HepG2 (cell line): ENCODE measurements at regions not wholly inside any gene's neighbourhood (a gene's known extent, or its start where the extent isn't known, plus 50 kb on each side); places are given as distances from the start of the nearest gene placed in this dataset.

Experiments used
- HNRNPK ChIP-seq: fragments of 200-400 bp; formaldehyde crosslinking; IDR thresholded peaks from 2 replicates; pipeline ENCODE4 v1.6.1; 2018; ENCODE audit warnings: low read length, low read depth, moderate library complexity, mild to moderate bottlenecking; ENCODE audit not compliant: poor library complexity, severe bottlenecking
- RBFOX2 ChIP-seq: fragments of 200-400 bp; formaldehyde crosslinking; IDR thresholded peaks from 2 replicates; pipeline ENCODE4 v1.6.1; 2017; ENCODE audit warnings: low read depth, mild to moderate bottlenecking, low read length
- SMAD1 ChIP-seq: sonication (generic); formaldehyde crosslinking; IDR thresholded peaks from 2 replicates; pipeline ENCODE4 v1.4.0; 2020; ENCODE audit warnings: missing genetic modification reagents, low read depth, mild to moderate bottlenecking, borderline replicate concordance

DNA sequence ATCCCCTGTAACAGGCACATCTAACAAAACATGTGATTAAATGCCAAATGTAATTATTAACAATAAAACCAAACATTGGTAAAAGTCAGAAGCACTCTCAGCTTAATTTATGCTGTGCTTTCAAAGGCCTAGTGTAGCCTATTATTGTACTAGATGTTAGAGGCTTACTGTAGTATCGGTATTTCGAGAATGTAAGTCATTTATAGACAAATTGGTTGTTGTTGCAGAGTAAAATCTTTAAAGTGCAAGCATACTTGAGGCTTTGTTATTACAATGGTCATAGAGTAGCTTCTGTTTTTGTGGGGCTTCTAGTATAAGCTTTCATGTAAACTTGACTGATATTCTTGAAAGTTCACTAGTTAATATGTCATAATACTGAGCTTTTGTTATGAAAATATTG, 965.8 kb downstream of the PLA2G4A start:
- no peak for TF ChIP-seq RBFOX2
- TF ChIP-seq SMAD1 (CRISPR knock-in tag): no peak
- TF ChIP-seq HNRNPK: no peak
